NB4 (cell line): ENCODE measurements at regions not wholly inside any gene's neighbourhood (a gene's known extent, or its start where the extent isn't known, plus 50 kb on each side); places are given as distances from the start of the nearest gene placed in this dataset.

Source experiments
- TF ChIP-seq, protein P1 (sequence below): IDR thresholded peaks from one replicate; pipeline ENCODE4 v1.5.1; 2012; ENCODE audit warnings: low read depth, low read length
- TF ChIP-seq, protein P2 (sequence below): IDR thresholded peaks from 2 replicates; pipeline ENCODE4 v1.6.1; 2011; ENCODE audit warnings: low read depth, low read length

DNA sequence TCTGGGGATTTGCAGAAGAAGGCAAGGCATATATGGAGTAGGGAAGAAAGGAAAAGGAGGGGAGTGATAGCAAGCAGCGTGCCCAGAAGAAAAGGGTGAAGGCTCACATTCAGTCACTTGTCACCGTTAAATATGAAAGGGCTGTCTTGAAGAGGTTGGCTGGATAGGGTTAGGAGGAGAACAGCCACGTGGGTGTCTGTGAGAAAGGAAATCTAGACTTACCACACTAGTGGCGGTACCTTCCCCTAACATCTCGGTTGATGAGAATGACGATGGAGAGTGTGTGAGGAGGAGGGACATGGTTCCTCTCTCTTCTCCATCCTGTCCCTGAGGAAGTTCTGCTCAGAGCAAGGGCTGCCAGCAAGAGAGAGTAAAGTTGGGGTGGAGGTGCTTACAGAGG, 74.3 kb upstream of the CCN6 start:
- TF ChIP-seq, protein P1, sequence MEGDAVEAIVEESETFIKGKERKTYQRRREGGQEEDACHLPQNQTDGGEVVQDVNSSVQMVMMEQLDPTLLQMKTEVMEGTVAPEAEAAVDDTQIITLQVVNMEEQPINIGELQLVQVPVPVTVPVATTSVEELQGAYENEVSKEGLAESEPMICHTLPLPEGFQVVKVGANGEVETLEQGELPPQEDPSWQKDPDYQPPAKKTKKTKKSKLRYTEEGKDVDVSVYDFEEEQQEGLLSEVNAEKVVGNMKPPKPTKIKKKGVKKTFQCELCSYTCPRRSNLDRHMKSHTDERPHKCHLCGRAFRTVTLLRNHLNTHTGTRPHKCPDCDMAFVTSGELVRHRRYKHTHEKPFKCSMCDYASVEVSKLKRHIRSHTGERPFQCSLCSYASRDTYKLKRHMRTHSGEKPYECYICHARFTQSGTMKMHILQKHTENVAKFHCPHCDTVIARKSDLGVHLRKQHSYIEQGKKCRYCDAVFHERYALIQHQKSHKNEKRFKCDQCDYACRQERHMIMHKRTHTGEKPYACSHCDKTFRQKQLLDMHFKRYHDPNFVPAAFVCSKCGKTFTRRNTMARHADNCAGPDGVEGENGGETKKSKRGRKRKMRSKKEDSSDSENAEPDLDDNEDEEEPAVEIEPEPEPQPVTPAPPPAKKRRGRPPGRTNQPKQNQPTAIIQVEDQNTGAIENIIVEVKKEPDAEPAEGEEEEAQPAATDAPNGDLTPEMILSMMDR: no peak
- TF ChIP-seq, protein P2, sequence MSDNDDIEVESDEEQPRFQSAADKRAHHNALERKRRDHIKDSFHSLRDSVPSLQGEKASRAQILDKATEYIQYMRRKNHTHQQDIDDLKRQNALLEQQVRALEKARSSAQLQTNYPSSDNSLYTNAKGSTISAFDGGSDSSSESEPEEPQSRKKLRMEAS: no peak
